NCI-H345 (cell line): ENCODE measurements at regions not wholly inside any gene's neighbourhood (a gene's known extent, or its start where the extent isn't known, plus 50 kb on each side); places are given as distances from the start of the nearest gene placed in this dataset.
"Not testable (repeated sequence)": the region's sequence is repeated elsewhere in the genome, so short reads cannot be mapped to it uniquely, and the experiment has no call there.

Experiments used
- DNase-seq: peaks from one replicate; lab custom pipeline; 2025; lab: John Stamatoyannopoulos, UW

DNA sequence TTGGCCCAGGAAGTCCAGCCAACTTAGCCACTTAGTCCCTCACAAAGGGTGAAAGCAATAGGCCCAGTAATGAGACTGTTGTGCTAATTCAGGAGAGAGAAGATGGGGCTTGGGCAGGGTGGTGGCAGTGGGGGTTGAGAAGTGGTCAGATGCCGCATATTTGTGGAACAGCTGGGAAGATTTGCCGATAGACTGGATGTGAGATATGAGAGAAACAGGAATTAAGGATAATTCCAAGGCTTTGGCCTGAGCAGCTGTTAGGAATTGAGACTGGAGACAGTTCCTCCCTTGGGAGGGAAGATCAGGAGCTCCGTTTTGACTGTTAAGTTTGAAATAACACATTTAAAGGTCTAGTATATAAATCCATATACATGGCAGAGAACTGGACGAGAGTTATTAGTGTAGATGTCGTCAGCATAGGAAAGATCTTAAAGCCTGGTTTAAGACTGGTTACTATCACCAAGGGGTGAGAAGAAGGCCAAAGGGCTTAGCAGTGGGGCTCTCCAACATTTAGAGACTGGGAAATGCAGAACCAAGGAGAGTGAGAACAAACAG is 323.7 kb upstream of the FAM78B start:
- DNase-seq = no peak

DNA sequence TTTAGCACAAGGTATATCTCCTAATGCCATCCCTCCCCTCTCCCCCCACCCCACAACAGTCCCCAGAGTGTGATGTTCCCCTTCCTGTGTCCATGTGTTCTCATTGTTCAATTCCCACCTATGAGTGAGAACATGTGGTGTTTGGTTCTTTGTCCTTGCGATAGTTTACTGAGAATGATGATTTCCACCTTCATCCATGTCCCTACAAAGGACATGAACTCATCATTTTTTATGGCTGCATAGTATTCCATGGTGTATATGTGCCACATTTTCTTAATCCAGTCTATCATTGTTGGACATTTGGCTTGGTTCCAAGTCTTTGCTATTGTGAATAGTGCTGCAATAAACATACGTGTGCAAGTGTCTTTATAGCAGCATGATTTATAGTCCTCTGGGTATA is 327.0 kb upstream of the FAM78B start:
- not testable (repeated sequence) for DNase-seq

DNA sequence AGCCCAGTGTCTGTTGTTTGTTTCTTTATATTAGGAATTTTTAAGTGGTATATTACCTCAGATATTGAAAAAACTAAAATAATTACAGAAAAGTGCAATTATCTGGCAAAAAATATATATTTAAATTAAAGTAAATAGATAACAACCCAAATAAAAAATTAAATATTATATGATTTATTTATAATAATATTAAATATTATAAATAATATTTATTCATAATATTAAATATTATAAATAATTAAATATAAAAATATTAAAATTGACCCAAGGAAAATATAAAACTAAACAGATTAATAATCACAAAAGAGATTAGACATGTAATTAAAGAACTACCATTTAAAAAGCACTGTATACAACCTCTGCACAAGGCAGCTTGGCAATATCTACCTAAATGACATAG is 331.9 kb upstream of the POGK start:
- DNase-seq = no peak

DNA sequence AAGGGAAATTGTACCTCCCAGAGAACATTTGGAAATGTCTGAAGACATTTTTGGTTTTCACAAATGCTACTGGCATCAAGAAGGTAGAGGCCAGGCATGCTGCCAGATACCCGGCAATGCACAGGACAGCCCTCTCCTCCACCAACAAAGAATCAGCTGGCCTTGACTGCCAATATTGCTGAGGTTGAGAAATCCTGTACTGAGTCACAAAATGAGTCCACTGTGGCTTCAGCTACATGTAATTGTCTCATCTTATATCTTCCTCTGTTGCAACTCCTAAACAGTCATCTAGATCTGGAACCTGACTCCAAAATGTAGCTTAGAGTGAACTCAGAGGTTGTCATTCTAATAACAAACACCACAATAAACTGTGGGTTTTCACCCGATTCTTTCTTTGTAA is 327.5 kb upstream of the POGK start:
- DNase-seq = no peak

DNA sequence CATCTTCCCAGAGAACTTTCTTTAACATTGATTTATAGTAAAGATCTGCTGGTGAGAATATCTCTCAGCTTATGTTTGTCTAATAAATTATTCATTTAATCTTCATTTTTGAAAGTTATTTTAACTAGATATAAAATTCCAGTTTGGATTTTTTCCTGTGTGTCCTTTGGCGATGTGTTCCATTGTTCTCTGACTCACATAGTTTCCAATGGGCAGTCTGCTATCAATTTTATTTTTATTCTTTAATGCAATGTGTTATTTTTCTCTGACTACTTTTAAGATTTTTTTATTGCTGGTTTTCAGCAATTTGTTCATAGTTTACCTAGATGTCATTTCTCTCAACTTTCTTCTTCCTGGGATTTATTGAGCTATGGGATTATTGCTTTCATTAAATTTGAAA is 325.2 kb upstream of the POGK start:
- DNase-seq = no peak

DNA sequence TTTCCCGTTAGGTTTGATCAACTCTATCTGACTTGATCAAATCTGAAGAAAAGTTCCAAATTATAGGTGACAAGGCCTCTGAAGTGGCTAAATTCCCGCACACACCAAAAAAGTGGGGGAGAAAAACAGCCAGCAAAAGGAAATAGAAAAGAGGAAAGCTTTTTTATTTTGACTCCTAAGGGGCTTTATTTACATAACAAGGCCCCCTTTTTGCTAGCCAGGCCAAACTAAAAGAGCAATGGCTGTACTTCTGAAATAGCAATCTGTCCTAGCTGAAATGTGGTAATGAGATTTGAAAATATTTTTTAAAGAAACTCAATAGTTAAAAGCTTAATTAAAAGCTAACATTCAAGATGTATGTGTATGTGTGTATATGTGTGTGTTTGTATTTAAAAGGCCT is 311.5 kb upstream of the POGK start:
- no peak for DNase-seq

DNA sequence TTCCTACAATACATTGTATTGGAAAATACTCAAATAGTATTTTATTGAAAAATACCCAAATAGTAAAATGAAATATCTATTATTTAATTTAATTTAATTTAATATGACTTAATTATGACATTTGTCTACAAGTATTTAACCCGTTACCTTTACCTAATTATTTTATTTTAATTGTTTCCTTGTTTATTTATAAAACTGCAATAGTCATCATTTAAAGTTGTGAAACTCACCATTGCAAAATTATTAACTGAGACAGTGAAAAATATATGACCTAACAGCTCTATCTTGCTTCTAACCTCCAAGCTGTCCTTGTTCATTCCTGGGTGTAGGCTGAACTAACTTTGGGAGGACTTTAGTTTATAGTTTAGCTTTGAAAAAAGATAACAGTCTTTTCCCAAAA is 300.6 kb upstream of the POGK start:
- DNase-seq = no peak

DNA sequence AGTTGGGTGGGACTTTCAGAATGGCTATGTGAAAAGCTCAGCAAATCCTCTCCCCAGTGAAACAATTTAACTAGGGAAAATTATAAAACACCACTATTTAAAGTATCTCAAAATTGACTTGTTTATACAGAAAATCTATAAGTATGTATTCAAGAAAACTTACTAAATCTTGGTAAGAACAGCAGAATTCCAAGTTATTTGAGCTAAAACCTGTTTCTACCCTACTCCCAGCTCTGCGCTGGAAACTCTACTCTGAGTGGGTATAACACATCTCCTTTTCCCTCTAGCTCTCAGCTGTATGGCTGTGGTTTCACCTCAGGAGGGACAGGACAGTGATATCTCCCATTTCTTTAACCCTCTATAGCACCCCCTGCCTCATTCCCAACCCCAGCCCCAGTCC is 295.2 kb upstream of the POGK start:
- DNase-seq = no peak

DNA sequence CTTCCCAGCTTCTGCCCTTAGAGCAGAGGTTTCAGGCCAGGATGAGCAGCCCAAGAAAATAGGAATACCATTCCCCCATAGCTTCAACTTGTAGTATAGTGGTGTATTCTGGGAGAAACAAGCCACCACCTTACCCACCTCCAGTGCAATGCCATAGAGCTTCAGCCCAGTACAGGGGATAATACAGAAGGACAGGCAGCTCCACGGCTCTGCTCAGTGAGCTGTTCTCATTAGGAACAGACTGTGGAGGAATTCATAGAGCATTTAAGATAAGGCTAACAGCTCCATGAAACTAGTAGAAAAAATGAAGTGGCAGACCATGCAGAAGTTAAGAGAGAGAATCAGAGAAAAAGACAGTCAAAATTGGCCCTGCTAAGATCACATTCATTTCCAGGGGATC is 294.7 kb upstream of the POGK start:
- no peak for DNase-seq

DNA sequence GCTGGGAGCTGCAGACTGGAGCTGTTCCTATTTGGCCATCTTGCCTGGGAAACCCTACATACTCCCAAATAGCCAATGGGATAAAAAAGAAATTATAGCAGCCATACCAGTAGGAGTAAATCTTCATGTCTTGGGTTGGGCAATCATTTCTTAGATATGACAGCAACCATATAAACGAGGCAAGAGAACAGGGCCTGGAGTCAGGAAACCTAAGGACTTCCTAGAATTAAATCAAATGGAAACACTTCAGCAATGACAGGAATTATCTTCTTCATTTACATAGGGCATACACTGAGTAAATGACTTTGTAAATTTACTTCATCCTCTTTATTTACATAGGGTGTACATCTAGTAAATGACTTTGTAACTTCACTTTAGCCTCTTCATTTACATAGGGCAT is 286.6 kb upstream of the POGK start:
- no peak for DNase-seq

DNA sequence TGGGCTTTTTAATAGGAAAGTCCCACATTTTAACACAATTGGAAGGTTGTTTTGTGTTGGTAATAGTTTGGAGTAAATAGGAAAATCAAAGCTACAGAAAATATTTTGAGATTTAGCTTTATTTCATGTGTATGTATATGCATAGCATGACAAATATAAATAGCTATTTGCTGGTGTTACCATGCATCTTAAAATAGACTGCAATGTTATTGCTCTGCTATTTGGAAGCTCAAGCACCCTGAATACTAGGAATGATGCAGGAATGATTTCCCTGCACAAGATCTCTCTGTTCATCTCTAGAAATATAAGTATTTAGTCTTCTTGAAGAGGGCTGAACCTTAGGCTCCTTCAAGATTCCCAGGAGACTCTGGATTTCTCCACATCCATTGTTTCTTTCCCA is 268.3 kb upstream of the POGK start:
- no peak for DNase-seq

DNA sequence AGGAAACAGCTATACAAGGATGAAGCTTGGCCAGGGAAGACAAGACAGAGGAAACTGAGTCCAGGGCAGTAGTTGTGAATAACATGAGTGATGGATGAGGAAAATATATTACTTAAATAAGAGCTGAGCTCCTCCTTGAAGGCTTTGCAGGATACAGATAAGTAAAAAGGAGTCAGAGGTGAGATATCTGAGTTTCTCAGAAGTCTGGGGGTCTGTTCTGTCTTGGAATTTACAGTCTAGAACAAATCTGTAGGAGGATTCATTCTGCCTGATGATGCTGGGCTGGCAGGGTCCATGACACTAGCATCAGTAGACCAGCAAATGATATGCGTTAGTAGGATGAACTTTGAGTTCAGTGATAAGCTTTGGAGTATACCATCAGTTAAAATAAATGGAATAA is 266.1 kb upstream of the POGK start:
- DNase-seq = no peak

DNA sequence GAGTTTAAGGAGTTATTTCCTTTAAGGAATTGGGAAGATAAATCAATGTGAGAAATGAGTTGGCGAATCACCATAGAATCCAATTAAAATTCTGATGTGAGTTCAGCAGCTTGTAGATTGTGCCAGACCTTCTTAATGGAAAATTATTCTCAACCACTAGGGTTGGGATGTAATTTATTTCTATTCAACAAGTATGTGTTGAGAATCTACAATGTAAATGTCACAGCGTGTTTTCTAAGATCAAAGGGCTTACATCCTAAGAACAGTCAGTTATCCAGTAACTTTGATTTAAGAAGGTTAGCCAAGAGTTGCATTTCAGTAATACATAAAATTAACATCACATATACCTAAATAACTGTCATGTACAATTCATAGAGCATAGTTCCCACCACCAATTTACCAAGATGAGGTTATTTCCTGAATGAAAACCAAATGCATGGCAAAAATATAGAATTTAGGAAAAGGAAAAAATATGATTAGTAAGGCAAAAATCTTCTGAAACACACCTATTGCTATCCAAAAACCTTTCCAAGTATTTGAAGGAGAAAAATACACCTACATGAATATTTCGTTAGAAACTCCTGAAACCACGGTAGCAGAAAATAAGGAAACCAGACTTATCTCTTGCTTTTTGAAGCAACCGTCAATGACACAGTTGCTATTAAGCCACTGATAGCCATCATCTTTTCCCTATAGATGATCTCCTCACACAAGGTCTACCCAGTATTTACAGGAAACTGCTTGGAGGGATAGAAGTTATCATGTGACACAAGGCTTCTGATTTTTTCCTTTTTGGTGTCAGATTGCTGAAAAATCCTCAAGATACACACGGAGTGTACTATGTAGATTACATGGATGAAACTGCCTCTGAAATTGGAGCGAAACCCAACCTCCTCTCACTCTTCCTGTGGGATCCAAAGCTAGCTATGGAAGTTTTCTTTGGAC is 259.4 kb upstream of the POGK start:
- DNase-seq = no peak

DNA sequence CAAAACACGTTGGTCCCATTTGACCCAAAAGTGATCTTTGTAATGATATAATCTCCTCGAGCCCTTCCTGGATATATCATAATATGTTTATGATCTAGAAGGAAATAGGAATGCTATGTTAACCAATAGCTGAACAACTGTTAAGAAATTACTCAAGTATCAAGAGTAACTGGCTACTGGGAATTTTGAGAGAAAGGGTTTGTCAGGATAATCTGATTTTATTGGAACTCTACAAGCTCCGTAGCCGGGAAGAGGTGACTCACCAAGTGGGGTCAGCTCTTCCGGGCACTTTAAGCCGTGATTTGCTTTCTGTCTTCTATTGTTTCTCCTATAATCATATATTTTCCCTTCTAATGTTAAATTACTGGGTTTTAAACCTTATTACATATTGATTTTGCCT is 250.5 kb upstream of the POGK start:
- DNase-seq = no peak

DNA sequence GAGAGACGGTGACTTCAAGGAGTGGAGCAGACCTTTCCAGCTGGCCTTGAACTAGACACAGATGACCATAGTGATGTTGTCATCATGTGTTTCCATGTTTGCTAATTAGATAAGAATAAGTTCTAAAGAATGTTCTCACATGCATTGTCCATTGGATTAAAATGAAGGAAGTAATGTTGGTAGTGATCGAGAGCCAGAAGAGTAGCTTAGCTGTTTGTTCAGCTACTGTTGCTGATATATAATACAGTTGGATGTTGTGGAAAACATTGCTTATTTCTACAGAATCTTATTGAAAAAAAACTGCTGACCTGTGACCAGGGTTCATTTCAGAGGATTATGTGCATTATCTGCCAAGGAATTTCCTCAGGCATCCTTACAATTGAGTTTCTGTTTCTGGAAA is 249.1 kb upstream of the POGK start:
- DNase-seq = no peak

DNA sequence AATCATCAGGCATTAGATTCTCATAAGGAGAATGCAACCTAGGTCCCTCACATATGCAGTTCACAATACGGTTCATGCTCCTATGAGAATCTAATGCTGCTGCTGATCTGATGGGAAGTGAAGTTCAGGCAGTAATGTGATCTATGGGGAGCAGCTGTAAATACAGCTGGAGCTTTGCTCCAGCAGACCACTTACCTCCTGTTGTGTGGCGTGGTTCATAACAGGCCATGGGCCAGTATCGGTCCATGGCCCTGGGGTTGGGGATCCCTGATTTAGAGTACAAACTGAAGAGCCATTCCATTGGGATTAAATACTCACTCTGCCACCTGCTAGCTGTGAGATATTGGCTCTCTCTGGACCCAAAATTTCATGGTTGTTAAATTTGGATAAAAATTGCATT is 244.6 kb upstream of the POGK start:
- no peak for DNase-seq

DNA sequence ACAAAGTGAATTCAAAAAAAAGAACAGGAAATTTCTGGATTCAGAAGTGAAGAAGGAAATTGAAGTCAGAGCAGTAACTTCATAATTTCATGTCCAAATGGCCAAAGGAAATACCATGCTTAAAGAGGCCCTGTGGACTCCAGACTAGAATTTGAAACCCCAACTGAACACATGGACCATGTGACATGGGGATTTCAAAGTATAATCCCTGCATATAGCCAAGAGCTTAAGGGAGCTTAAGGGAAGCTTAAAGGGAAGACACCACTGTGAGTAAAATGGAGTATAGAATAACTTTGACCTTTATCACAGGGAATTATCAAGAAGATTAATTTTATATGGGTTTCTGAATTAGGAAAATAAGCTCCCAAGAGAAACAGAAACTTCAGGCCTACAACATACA is 241.8 kb upstream of the POGK start:
- no peak for DNase-seq

DNA sequence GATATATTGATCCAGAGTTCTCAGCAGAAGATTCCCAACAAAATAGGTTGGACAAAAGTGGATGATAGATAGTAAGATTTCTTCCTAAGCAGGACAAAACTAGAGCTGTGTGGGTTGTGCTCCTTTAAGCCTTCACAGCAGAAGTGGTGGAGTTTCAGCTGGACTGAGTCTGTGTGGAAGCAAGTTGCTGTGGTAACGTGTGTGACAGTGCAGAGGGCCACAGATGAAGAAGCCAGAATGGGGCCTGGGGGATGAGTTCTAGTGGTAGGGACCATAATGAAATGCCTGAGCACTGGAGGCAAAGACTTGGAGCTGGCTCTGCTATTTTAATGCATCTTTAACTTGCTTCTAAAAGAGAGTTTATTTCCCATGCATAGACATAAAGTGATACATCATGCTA is 238.7 kb upstream of the POGK start:
- no peak for DNase-seq

DNA sequence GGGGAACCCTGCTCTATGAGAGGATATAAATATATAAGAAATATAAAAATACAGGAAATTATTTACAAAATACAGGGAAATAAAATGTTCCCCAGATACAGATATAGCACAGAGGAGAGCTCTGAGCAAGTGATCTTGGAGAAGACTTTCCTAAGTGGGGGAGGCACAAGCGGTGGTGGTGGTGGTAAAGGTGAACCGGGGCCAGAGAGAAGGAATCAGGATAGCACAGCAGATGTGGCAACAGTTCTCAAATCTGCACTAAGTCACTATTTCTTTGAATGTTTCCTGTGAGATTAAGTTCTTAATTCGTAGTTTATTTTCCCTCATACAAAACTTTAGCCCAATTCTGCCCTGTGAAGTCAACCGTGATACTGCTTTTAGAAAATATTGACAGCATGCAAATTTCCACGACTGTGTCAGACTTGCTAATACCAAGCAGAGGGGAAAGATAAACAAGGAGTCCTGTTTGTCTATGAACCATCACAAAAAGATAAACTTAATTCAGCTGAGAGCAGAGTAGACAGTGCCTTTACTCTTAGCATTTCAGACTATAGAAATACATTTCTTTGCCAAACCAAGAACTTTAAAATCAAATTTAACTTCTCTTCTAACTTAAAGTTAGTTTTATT is 237.5 kb upstream of the POGK start:
- DNase-seq = no peak

DNA sequence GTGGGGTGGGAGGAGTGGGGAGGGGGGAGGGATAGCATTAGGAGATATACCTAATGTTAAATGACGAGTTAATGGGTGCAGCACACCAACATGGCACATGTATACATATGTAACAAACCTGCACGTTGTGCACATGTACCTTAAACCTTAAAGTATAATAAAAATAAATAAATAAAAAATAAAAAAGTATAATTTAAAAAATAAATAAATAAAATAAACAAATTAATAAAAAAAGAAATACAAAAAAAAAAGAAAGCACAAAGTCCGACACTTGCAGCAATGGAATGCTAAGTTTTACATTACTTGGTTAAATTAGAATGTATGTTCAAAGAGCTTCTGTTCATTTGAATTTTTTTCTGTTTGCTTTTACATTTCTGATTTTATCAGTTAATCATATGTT is 236.5 kb upstream of the POGK start:
- not testable (repeated sequence) for DNase-seq

DNA sequence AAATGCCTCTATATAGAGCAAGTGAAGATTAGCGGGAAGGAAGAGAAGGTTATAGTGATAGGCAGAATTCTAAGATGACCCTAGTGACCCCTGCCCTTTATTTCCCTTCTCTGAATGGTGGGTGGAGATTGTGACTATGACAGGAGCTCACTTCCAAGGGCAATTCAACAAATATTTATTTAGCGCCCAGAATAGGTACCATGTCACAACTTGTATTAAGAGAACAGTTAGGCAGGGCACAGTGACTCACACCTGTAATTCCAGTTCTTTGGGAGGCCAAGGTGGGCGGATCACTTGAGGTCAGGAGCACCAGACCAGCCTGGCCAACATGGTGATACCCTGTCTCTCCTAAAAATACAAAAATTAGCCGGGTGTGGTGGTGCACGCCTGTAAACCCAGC is 236.0 kb upstream of the POGK start:
- no peak for DNase-seq

DNA sequence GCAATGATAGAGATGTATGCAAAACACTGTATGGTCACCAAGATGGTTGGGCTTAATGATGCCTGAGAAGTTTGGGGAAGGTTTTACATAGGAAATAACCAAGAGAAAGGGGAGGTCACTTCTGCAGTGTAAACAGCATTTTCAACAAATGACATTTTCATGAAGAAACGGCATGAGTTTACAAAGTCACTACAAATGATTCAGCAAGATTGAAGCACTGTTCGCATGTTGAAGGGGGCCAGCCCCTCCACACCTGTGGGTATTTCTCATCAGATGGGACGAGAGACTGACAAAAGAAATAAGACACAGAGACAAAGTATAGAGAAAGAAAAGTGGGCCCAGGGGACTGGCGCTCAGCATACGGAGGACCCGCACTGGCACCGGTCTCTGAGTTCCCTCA is 234.1 kb upstream of the POGK start:
- no peak for DNase-seq

DNA sequence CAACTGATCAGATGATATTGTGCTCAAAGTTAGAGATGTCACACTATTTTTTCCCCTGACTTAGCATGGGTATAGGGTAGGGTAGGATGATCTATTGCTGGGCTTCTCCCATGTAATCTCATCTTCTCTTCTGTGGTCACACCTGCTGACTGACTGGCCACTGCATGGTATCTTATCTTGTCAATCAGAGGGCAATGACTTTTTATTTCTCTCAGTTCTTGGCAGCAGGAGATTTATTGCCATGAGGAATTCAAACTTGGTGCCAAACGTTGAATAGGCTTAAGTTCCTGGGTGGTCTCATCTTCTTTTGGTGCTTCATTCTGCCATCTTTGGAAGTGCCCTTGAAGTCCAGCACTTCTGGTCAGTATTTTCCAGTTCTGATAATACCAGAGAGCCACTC is 226.4 kb upstream of the POGK start:
- no peak for DNase-seq

DNA sequence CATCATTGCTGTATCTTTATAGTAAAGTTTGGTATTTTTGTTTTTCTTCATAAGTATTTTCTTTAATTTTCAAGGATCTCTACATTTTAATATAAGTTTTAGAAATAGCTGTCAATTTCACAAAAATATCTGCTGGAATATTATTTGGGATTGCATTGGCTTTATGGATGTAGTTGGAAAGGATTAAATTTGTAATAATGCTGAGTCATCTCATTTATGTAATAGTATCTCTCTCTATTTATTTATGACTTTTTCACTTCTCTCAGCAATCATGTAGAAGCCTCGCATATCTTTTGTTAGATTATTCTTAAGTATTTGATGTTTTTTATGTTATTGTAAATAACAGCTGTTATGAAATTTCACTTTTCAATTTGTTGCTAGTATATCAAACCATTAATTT is 223.1 kb upstream of the POGK start:
- no peak for DNase-seq
